H9 (cell line): ENCODE measurements at regions not wholly inside any gene's neighbourhood (a gene's known extent, or its start where the extent isn't known, plus 50 kb on each side); places are given as distances from the start of the nearest gene placed in this dataset.

Source experiments
- DNase-seq: peaks from one replicate; pipeline ENCODE4 v3.0.0-alpha.2; 2017
- H2AFZ ChIP-seq: one replicate; pipeline ENCODE4 v1.6.1; 2013; ENCODE audit warnings: mild to moderate bottlenecking, low read length, control low read depth, moderate library complexity
- H2AK5ac ChIP-seq: 2 replicates; pipeline ENCODE4 v1.6.1; 2013; ENCODE audit warnings: low read length, control low read depth, mixed read lengths; ENCODE audit not compliant: insufficient read length
- H2BK120ac ChIP-seq: one replicate; pipeline ENCODE4 v1.6.1; 2013; ENCODE audit warnings: low read depth, mild to moderate bottlenecking, low read length, control low read depth, inconsistent platforms; ENCODE audit not compliant: poor library complexity, severe bottlenecking
- H2BK12ac ChIP-seq: 2 replicates; pipeline ENCODE4 v1.6.1; 2013; ENCODE audit warnings: low read length, control low read depth, mixed read lengths, low read depth; ENCODE audit not compliant: insufficient read length
- H2BK15ac ChIP-seq: 2 replicates; pipeline ENCODE4 v1.6.1; 2013; ENCODE audit warnings: low read depth, low read length, control low read depth
- H2BK20ac ChIP-seq: one replicate; pipeline ENCODE4 v1.6.1; 2013; ENCODE audit warnings: low read depth, mild to moderate bottlenecking, low read length, control low read depth, inconsistent platforms; ENCODE audit not compliant: poor library complexity, severe bottlenecking
- H2BK5ac ChIP-seq: 2 replicates; pipeline ENCODE4 v1.6.1; 2013; ENCODE audit warnings: low read length, control low read depth, mixed read lengths; ENCODE audit not compliant: insufficient read length
- H3K14ac ChIP-seq: 2 replicates; pipeline ENCODE4 v1.6.1; 2013; ENCODE audit warnings: low read length, control low read depth; ENCODE audit not compliant: insufficient read depth
- H3K18ac ChIP-seq: 2 replicates; pipeline ENCODE4 v1.6.1; 2013; ENCODE audit warnings: low read depth, mild to moderate bottlenecking, mixed read lengths, low read length, control low read depth; ENCODE audit not compliant: insufficient read length
- H3K23ac ChIP-seq: 2 replicates; pipeline ENCODE4 v1.6.1; 2013; ENCODE audit warnings: low read length, control low read depth, mixed read lengths, low read depth; ENCODE audit not compliant: insufficient read length
- H3K23me2 ChIP-seq: 2 replicates; pipeline ENCODE4 v1.6.1; 2013; ENCODE audit warnings: low read depth, mild to moderate bottlenecking, mixed read lengths, low read length, control low read depth; ENCODE audit not compliant: insufficient read length, poor library complexity, severe bottlenecking
- H3K27ac ChIP-seq: 2 replicates; pipeline ENCODE4 v1.5.1; 2013; ENCODE audit warnings: low read length, control low read depth, mixed read lengths, low read depth; ENCODE audit not compliant: insufficient read length
- H3K27me3 ChIP-seq: 2 replicates; pipeline ENCODE4 v1.6.1; 2013; ENCODE audit warnings: low read length, control low read depth, inconsistent platforms; ENCODE audit not compliant: insufficient read depth
- H3K4ac ChIP-seq: 2 replicates; pipeline ENCODE4 v1.6.1; 2013; ENCODE audit warnings: low read depth, mild to moderate bottlenecking, control low read depth, inconsistent platforms, low read length, moderate library complexity
- H3K4me1 ChIP-seq: 2 replicates; pipeline ENCODE4 v1.6.1; 2013; ENCODE audit warnings: low read length, control low read depth, inconsistent platforms; ENCODE audit not compliant: insufficient read depth
- H3K4me2 ChIP-seq: 2 replicates; pipeline ENCODE4 v1.6.1; 2013; ENCODE audit warnings: low read length, control low read depth, mixed read lengths; ENCODE audit not compliant: insufficient read length, insufficient read depth
- H3K56ac ChIP-seq: 2 replicates; pipeline ENCODE4 v1.6.1; 2013; ENCODE audit warnings: low read depth, mild to moderate bottlenecking, mixed read lengths, low read length, control low read depth; ENCODE audit not compliant: insufficient read length
- H3K79me1 ChIP-seq: 2 replicates; pipeline ENCODE4 v1.6.1; 2013; ENCODE audit warnings: low read depth, mild to moderate bottlenecking, moderate library complexity, low read length, control low read depth, inconsistent platforms; ENCODE audit not compliant: insufficient read depth, poor library complexity, severe bottlenecking
- H3K79me2 ChIP-seq: 2 replicates; pipeline ENCODE4 v1.6.1; 2013; ENCODE audit warnings: low read length, control low read depth, inconsistent platforms; ENCODE audit not compliant: insufficient read depth
- H3K9ac ChIP-seq: 2 replicates; pipeline ENCODE4 v1.6.1; 2013; ENCODE audit warnings: low read length, control low read depth, mixed read lengths; ENCODE audit not compliant: insufficient read length; ENCODE audit errors: extremely low read depth
- H3K9me3 ChIP-seq: one replicate; pipeline ENCODE4 v1.6.1; 2013; ENCODE audit warnings: low read depth, low read length, inconsistent platforms; ENCODE audit not compliant: control insufficient read depth
- H3T11ph ChIP-seq: one replicate; pipeline ENCODE4 v1.6.1; 2013; ENCODE audit warnings: mild to moderate bottlenecking, low read length, control low read depth, inconsistent platforms
- H4K20me1 ChIP-seq: one replicate; pipeline ENCODE4 v1.6.1; 2013; ENCODE audit not compliant: control insufficient read depth, insufficient read length, insufficient read depth
- H4K5ac ChIP-seq: 2 replicates; pipeline ENCODE4 v1.6.1; 2013; ENCODE audit warnings: low read depth, mild to moderate bottlenecking, mixed read lengths, low read length, control low read depth; ENCODE audit not compliant: insufficient read length
- H4K8ac ChIP-seq: replicated peaks from 2 replicates; pipeline ENCODE4 v1.6.1; 2013; ENCODE audit warnings: low read length, control low read depth, mixed read lengths, low read depth; ENCODE audit not compliant: insufficient read length
- H4K91ac ChIP-seq: 2 replicates; pipeline ENCODE4 v1.6.1; 2013; ENCODE audit warnings: low read depth, mild to moderate bottlenecking, moderate library complexity, mixed read lengths, low read length, control low read depth; ENCODE audit not compliant: insufficient read length
- H3K27ac Mint-ChIP-seq, 3 experiments: 2 replicates in 2 of 3; 3 replicates in 1 of 3; pipeline ENCODE4 v1.8.0; 2020 to 2021; ENCODE audit warnings: mixed read lengths in 3 of 3, mild to moderate bottlenecking in 1 of 3, moderate library complexity in 1 of 3
- H3K27me3 Mint-ChIP-seq: 2 replicates; pipeline ENCODE4 v1.8.0; 2021; ENCODE audit warnings: low read depth, mild to moderate bottlenecking, moderate library complexity, mixed read lengths
- H3K36me3 Mint-ChIP-seq, 3 experiments: 2 replicates in 2 of 3; 3 replicates in 1 of 3; pipeline ENCODE4 v1.8.0; 2020 to 2021; ENCODE audit warnings: low read depth in 3 of 3, mixed read lengths in 3 of 3; ENCODE audit not compliant: insufficient read depth in 1 of 3
- H3K4me1 Mint-ChIP-seq, 2 experiments: 2 replicates each; pipeline ENCODE4 v1.8.0; 2020; ENCODE audit warnings: mixed read lengths in 2 of 2
- H3K4me3 Mint-ChIP-seq, 2 experiments: 2 replicates in 1 of 2; 3 replicates in 1 of 2; pipeline ENCODE4 v1.8.0; 2020 to 2021; ENCODE audit warnings: mild to moderate bottlenecking in 2 of 2, mixed read lengths in 2 of 2, moderate library complexity in 1 of 2
- H3K9me3 Mint-ChIP-seq, 2 experiments: 2 replicates in 1 of 2; 3 replicates in 1 of 2; pipeline ENCODE4 v1.8.0; 2020; ENCODE audit warnings: mild to moderate bottlenecking in 2 of 2, mixed read lengths in 2 of 2, moderate library complexity in 1 of 2
- CTCF ChIP-seq: fragments of 200-600 bp; sonication (generic); conservative IDR thresholded peaks from 3 replicates; pipeline ENCODE4 v1.8.0; 2021; ENCODE audit warnings: antibody characterized with exemption, mild to moderate bottlenecking

DNA sequence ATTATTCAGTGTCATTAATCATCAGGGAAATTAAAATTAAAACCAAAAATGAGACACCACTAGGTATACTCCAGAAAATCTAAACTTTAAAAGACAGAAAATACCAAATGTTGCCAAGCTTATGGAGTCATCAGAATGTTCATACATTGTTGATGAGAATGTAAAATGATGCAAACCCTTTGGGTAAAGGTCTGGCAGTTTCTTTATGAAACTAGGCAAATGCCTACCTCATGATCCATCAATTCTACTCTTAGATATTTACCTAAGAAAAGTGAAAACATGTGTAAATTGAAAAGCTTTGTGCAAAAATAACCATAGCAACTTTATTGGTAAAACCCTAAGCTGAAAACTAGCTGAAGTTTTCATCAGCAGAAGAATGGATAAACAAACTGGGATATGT lies 329.5 kb upstream of the MEOX2 start:
- no peak overlapping the region for H2BK15ac ChIP-seq
- H3K4me1 ChIP-seq, result no peaks in the 10 kb centered on the region
- H4K5ac ChIP-seq, result no peak overlapping the region
- Mint-ChIP-seq H3K4me1 (no peaks in the 10 kb centered on the region), H3K9me3 (no peaks in the 10 kb centered on the region), H3K4me3 (no peak overlapping the region), H3K27ac (no peak overlapping the region), H3K36me3 (peaks cover 0 to 5% (median 0%) of the 10 kb centered on the region in 3 experiments; a peak in 2 of 7 replicates), H3K27me3 (no peaks in the 10 kb centered on the region)
- no peak overlapping the region for H3K18ac ChIP-seq
- no peak overlapping the region for H3K14ac ChIP-seq
- H2BK120ac ChIP-seq, result no peak overlapping the region
- H3K23ac ChIP-seq, result no peak overlapping the region
- no peak overlapping the region for H2AFZ ChIP-seq
- no peak overlapping the region for H3T11ph ChIP-seq
- no peaks in the 10 kb centered on the region for H3K9me3 ChIP-seq
- no peaks in the 10 kb centered on the region for H3K23me2 ChIP-seq
- no peak for TF ChIP-seq CTCF
- no peak overlapping the region for H2AK5ac ChIP-seq
- no peaks in the 10 kb centered on the region for H4K20me1 ChIP-seq
- H3K56ac ChIP-seq, result no peak overlapping the region
- no peak overlapping the region for H3K27ac ChIP-seq
- no peak overlapping the region for H3K4ac ChIP-seq
- no peak for DNase-seq
- no peak overlapping the region for H3K9ac ChIP-seq
- no peak overlapping the region for H4K91ac ChIP-seq
- H2BK20ac ChIP-seq, result no peak overlapping the region
- no peaks in the 10 kb centered on the region for H3K79me1 ChIP-seq
- H4K8ac ChIP-seq, result no peak overlapping the region
- no peak overlapping the region for H3K4me2 ChIP-seq
- no peaks in the 10 kb centered on the region for H3K79me2 ChIP-seq
- no peak overlapping the region for H2BK5ac ChIP-seq
- H3K27me3 ChIP-seq, result no peaks in the 10 kb centered on the region
- H2BK12ac ChIP-seq, result no peak overlapping the region
